ENCODE measurements at regions not wholly inside any gene's neighbourhood (a gene's known extent, or its start where the extent isn't known, plus 50 kb on each side); places are given as distances from the start of the nearest gene placed in this dataset.

- TF ChIP-seq, protein P1, sequence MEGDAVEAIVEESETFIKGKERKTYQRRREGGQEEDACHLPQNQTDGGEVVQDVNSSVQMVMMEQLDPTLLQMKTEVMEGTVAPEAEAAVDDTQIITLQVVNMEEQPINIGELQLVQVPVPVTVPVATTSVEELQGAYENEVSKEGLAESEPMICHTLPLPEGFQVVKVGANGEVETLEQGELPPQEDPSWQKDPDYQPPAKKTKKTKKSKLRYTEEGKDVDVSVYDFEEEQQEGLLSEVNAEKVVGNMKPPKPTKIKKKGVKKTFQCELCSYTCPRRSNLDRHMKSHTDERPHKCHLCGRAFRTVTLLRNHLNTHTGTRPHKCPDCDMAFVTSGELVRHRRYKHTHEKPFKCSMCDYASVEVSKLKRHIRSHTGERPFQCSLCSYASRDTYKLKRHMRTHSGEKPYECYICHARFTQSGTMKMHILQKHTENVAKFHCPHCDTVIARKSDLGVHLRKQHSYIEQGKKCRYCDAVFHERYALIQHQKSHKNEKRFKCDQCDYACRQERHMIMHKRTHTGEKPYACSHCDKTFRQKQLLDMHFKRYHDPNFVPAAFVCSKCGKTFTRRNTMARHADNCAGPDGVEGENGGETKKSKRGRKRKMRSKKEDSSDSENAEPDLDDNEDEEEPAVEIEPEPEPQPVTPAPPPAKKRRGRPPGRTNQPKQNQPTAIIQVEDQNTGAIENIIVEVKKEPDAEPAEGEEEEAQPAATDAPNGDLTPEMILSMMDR (IDR thresholded peaks at IDR 0.05) = no peak
- no peak overlapping the region for H3K4me3 ChIP-seq
- no peaks in the 10 kb centered on the region for H3K27me3 ChIP-seq (replicated peaks; ENCODE audit: insufficient read depth)
- ATAC-seq (ENCODE audit: insufficient number of reproducible peaks, low FRiP score, low read depth) (no peak), DNase-seq (ENCODE audit: low spot score) (no peak)
- no peaks in the 10 kb centered on the region for H3K9me3 ChIP-seq
- H3K27ac ChIP-seq = no peak overlapping the region
- no peaks in the 10 kb centered on the region for H3K36me3 ChIP-seq
- no peaks in the 10 kb centered on the region for H3K4me1 ChIP-seq (ENCODE audit: control insufficient read depth in 1 of 2, low read depth in 2 of 2)
Observed at GRCh38 chr14:65297744-65298143, 114.8 kb upstream of the FUT8 start.

- no peaks in the 10 kb centered on the region for H3K36me3 ChIP-seq
- no peaks in the 10 kb centered on the region for H3K27me3 ChIP-seq (replicated peaks; ENCODE audit: insufficient read depth)
- TF ChIP-seq, protein P1 (IDR thresholded peaks at IDR 0.05) = no peak
- no peaks in the 10 kb centered on the region for H3K4me1 ChIP-seq (ENCODE audit: control insufficient read depth in 1 of 2, low read depth in 2 of 2)
- ATAC-seq (ENCODE audit: insufficient number of reproducible peaks, low FRiP score, low read depth) (no peak), DNase-seq (ENCODE audit: low spot score) (no peak)
- H3K4me3 ChIP-seq = no peak overlapping the region
- H3K27ac ChIP-seq = no peak overlapping the region
- H3K9me3 ChIP-seq = no peaks in the 10 kb centered on the region
Observed at GRCh38 chr14:65299826-65300225, 112.7 kb upstream of the FUT8 start.

- H3K27ac ChIP-seq = no peak overlapping the region
- ATAC-seq (ENCODE audit: insufficient number of reproducible peaks, low FRiP score, low read depth) (no peak), DNase-seq (ENCODE audit: low spot score) (no peak)
- H3K9me3 ChIP-seq = no peaks in the 10 kb centered on the region
- TF ChIP-seq, protein P1 (IDR thresholded peaks at IDR 0.05) = no peak
- no peaks in the 10 kb centered on the region for H3K4me1 ChIP-seq (ENCODE audit: control insufficient read depth in 1 of 2, low read depth in 2 of 2)
- no peak overlapping the region for H3K4me3 ChIP-seq
- no peaks in the 10 kb centered on the region for H3K27me3 ChIP-seq (replicated peaks; ENCODE audit: insufficient read depth)
- no peaks in the 10 kb centered on the region for H3K36me3 ChIP-seq
Observed at GRCh38 chr14:65301862-65302539, 110.5 kb upstream of the FUT8 start.

DNA sequence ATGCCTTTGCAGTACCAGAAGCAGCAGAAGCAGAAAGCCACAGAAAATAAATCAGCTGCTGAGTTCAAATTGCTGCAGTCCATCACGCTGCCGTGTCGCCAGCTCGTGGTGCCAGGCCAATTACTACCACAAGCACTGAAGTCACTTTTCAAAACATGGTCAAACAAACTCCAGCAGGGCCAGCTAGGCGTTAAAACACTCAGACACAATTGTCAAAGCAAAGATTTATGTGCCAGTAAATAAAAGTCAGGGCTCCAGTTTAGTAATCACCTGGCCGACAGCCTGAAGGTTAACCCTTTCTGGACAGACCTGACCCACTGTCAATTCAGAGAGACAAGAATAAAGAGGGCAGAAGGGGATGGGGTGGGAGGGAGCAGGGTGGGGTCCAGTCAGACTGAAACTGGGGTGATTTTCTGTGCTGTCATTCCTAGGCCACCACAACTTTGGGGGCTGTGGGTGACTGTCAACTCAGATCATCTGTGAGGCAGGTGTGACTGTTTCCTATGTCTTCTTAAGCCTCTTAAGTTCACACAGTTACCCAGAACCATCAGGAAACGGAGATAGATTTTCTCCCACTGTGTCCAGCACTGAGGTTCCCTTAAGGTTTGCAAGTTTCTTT, 109.8 kb upstream of the FUT8 start:
- ATAC-seq (ENCODE audit: insufficient number of reproducible peaks, low FRiP score, low read depth) = no peak
- no peak overlapping the region for H3K4me3 ChIP-seq
- H3K4me1 ChIP-seq (ENCODE audit: control insufficient read depth in 1 of 2, low read depth in 2 of 2) = no peaks in the 10 kb centered on the region
- H3K9me3 ChIP-seq = no peaks in the 10 kb centered on the region
- H3K27me3 ChIP-seq (replicated peaks; ENCODE audit: insufficient read depth) = no peaks in the 10 kb centered on the region
- DNase-seq (ENCODE audit: low spot score) = no peak
- H3K27ac ChIP-seq = no peak overlapping the region
- TF ChIP-seq, protein P1 (IDR thresholded peaks at IDR 0.05) = no peak
- H3K36me3 ChIP-seq = no peaks in the 10 kb centered on the region

GRCh38 chr14:65303190-65303898, 109.2 kb upstream of the FUT8 start:
- H3K27me3 ChIP-seq (replicated peaks; ENCODE audit: insufficient read depth) = no peaks in the 10 kb centered on the region
- H3K4me1 ChIP-seq (ENCODE audit: control insufficient read depth in 1 of 2, low read depth in 2 of 2) = no peaks in the 10 kb centered on the region
- no peaks in the 10 kb centered on the region for H3K36me3 ChIP-seq
- no peak overlapping the region for H3K4me3 ChIP-seq
- ATAC-seq (ENCODE audit: insufficient number of reproducible peaks, low FRiP score, low read depth) = no peak
- TF ChIP-seq, protein P1 (IDR thresholded peaks at IDR 0.05) = no peak
- no peaks in the 10 kb centered on the region for H3K9me3 ChIP-seq
- H3K27ac ChIP-seq = no peak overlapping the region
- no peak for DNase-seq (ENCODE audit: low spot score)
